ENCODE measurements at regions not wholly inside any gene's neighbourhood (a gene's known extent, or its start where the extent isn't known, plus 50 kb on each side); places are given as distances from the start of the nearest gene placed in this dataset.

- no peak for DNase-seq
Measured at GRCh38 chr18:25423760-25424159, 71.8 kb upstream of the ZNF521 start.

GRCh38 chr18:25423267-25423666, 71.3 kb upstream of the ZNF521 start:
- DNase-seq, result no peak

- no peak for DNase-seq
Measured at GRCh38 chr18:25422230-25422629, 70.3 kb upstream of the ZNF521 start.

GRCh38 chr18:25420077-25420825, 68.3 kb upstream of the ZNF521 start:
- DNase-seq, result no peak

GRCh38 chr18:25416374-25416773, 64.4 kb upstream of the ZNF521 start:
- DNase-seq, result no peak

- DNase-seq, result no peak
Measured at GRCh38 chr18:25409971-25410370, 58.0 kb upstream of the ZNF521 start.

- no peak for DNase-seq
Measured at GRCh38 chr18:25408293-25408692, 56.3 kb upstream of the ZNF521 start.
